H9 (cell line): ENCODE measurements at regions not wholly inside any gene's neighbourhood (a gene's known extent, or its start where the extent isn't known, plus 50 kb on each side); places are given as distances from the start of the nearest gene placed in this dataset.

Experiments
- DNase-seq: peaks from one replicate; pipeline ENCODE4 v3.0.0-alpha.2; 2017
- H2AFZ ChIP-seq: one replicate; pipeline ENCODE4 v1.6.1; 2013; ENCODE audit warnings: mild to moderate bottlenecking, low read length, control low read depth, moderate library complexity
- H2AK5ac ChIP-seq: 2 replicates; pipeline ENCODE4 v1.6.1; 2013; ENCODE audit warnings: low read length, control low read depth, mixed read lengths; ENCODE audit not compliant: insufficient read length
- H2BK120ac ChIP-seq: one replicate; pipeline ENCODE4 v1.6.1; 2013; ENCODE audit warnings: low read depth, mild to moderate bottlenecking, low read length, control low read depth, inconsistent platforms; ENCODE audit not compliant: poor library complexity, severe bottlenecking
- H2BK12ac ChIP-seq: 2 replicates; pipeline ENCODE4 v1.6.1; 2013; ENCODE audit warnings: low read length, control low read depth, mixed read lengths, low read depth; ENCODE audit not compliant: insufficient read length
- H2BK15ac ChIP-seq: 2 replicates; pipeline ENCODE4 v1.6.1; 2013; ENCODE audit warnings: low read depth, low read length, control low read depth
- H2BK20ac ChIP-seq: one replicate; pipeline ENCODE4 v1.6.1; 2013; ENCODE audit warnings: low read depth, mild to moderate bottlenecking, low read length, control low read depth, inconsistent platforms; ENCODE audit not compliant: poor library complexity, severe bottlenecking
- H2BK5ac ChIP-seq: 2 replicates; pipeline ENCODE4 v1.6.1; 2013; ENCODE audit warnings: low read length, control low read depth, mixed read lengths; ENCODE audit not compliant: insufficient read length
- H3K14ac ChIP-seq: 2 replicates; pipeline ENCODE4 v1.6.1; 2013; ENCODE audit warnings: low read length, control low read depth; ENCODE audit not compliant: insufficient read depth
- H3K18ac ChIP-seq: 2 replicates; pipeline ENCODE4 v1.6.1; 2013; ENCODE audit warnings: low read depth, mild to moderate bottlenecking, mixed read lengths, low read length, control low read depth; ENCODE audit not compliant: insufficient read length
- H3K23ac ChIP-seq: 2 replicates; pipeline ENCODE4 v1.6.1; 2013; ENCODE audit warnings: low read length, control low read depth, mixed read lengths, low read depth; ENCODE audit not compliant: insufficient read length
- H3K23me2 ChIP-seq: 2 replicates; pipeline ENCODE4 v1.6.1; 2013; ENCODE audit warnings: low read depth, mild to moderate bottlenecking, mixed read lengths, low read length, control low read depth; ENCODE audit not compliant: insufficient read length, poor library complexity, severe bottlenecking
- H3K27ac ChIP-seq: 2 replicates; pipeline ENCODE4 v1.5.1; 2013; ENCODE audit warnings: low read length, control low read depth, mixed read lengths, low read depth; ENCODE audit not compliant: insufficient read length
- H3K27me3 ChIP-seq: 2 replicates; pipeline ENCODE4 v1.6.1; 2013; ENCODE audit warnings: low read length, control low read depth, inconsistent platforms; ENCODE audit not compliant: insufficient read depth
- H3K4ac ChIP-seq: 2 replicates; pipeline ENCODE4 v1.6.1; 2013; ENCODE audit warnings: low read depth, mild to moderate bottlenecking, control low read depth, inconsistent platforms, low read length, moderate library complexity
- H3K4me1 ChIP-seq: 2 replicates; pipeline ENCODE4 v1.6.1; 2013; ENCODE audit warnings: low read length, control low read depth, inconsistent platforms; ENCODE audit not compliant: insufficient read depth
- H3K4me2 ChIP-seq: 2 replicates; pipeline ENCODE4 v1.6.1; 2013; ENCODE audit warnings: low read length, control low read depth, mixed read lengths; ENCODE audit not compliant: insufficient read length, insufficient read depth
- H3K56ac ChIP-seq: 2 replicates; pipeline ENCODE4 v1.6.1; 2013; ENCODE audit warnings: low read depth, mild to moderate bottlenecking, mixed read lengths, low read length, control low read depth; ENCODE audit not compliant: insufficient read length
- H3K79me1 ChIP-seq: 2 replicates; pipeline ENCODE4 v1.6.1; 2013; ENCODE audit warnings: low read depth, mild to moderate bottlenecking, moderate library complexity, low read length, control low read depth, inconsistent platforms; ENCODE audit not compliant: insufficient read depth, poor library complexity, severe bottlenecking
- H3K79me2 ChIP-seq: 2 replicates; pipeline ENCODE4 v1.6.1; 2013; ENCODE audit warnings: low read length, control low read depth, inconsistent platforms; ENCODE audit not compliant: insufficient read depth
- H3K9ac ChIP-seq: 2 replicates; pipeline ENCODE4 v1.6.1; 2013; ENCODE audit warnings: low read length, control low read depth, mixed read lengths; ENCODE audit not compliant: insufficient read length; ENCODE audit errors: extremely low read depth
- H3K9me3 ChIP-seq: one replicate; pipeline ENCODE4 v1.6.1; 2013; ENCODE audit warnings: low read depth, low read length, inconsistent platforms; ENCODE audit not compliant: control insufficient read depth
- H3T11ph ChIP-seq: one replicate; pipeline ENCODE4 v1.6.1; 2013; ENCODE audit warnings: mild to moderate bottlenecking, low read length, control low read depth, inconsistent platforms
- H4K20me1 ChIP-seq: one replicate; pipeline ENCODE4 v1.6.1; 2013; ENCODE audit not compliant: control insufficient read depth, insufficient read length, insufficient read depth
- H4K5ac ChIP-seq: 2 replicates; pipeline ENCODE4 v1.6.1; 2013; ENCODE audit warnings: low read depth, mild to moderate bottlenecking, mixed read lengths, low read length, control low read depth; ENCODE audit not compliant: insufficient read length
- H4K8ac ChIP-seq: replicated peaks from 2 replicates; pipeline ENCODE4 v1.6.1; 2013; ENCODE audit warnings: low read length, control low read depth, mixed read lengths, low read depth; ENCODE audit not compliant: insufficient read length
- H4K91ac ChIP-seq: 2 replicates; pipeline ENCODE4 v1.6.1; 2013; ENCODE audit warnings: low read depth, mild to moderate bottlenecking, moderate library complexity, mixed read lengths, low read length, control low read depth; ENCODE audit not compliant: insufficient read length
- H3K27ac Mint-ChIP-seq, 3 experiments: 2 replicates in 2 of 3; 3 replicates in 1 of 3; pipeline ENCODE4 v1.8.0; 2020 to 2021; ENCODE audit warnings: mixed read lengths in 3 of 3, mild to moderate bottlenecking in 1 of 3, moderate library complexity in 1 of 3
- H3K27me3 Mint-ChIP-seq: 2 replicates; pipeline ENCODE4 v1.8.0; 2021; ENCODE audit warnings: low read depth, mild to moderate bottlenecking, moderate library complexity, mixed read lengths
- H3K36me3 Mint-ChIP-seq, 3 experiments: 2 replicates in 2 of 3; 3 replicates in 1 of 3; pipeline ENCODE4 v1.8.0; 2020 to 2021; ENCODE audit warnings: low read depth in 3 of 3, mixed read lengths in 3 of 3; ENCODE audit not compliant: insufficient read depth in 1 of 3
- H3K4me1 Mint-ChIP-seq, 2 experiments: 2 replicates each; pipeline ENCODE4 v1.8.0; 2020; ENCODE audit warnings: mixed read lengths in 2 of 2
- H3K4me3 Mint-ChIP-seq, 2 experiments: 2 replicates in 1 of 2; 3 replicates in 1 of 2; pipeline ENCODE4 v1.8.0; 2020 to 2021; ENCODE audit warnings: mild to moderate bottlenecking in 2 of 2, mixed read lengths in 2 of 2, moderate library complexity in 1 of 2
- H3K9me3 Mint-ChIP-seq, 2 experiments: 2 replicates in 1 of 2; 3 replicates in 1 of 2; pipeline ENCODE4 v1.8.0; 2020; ENCODE audit warnings: mild to moderate bottlenecking in 2 of 2, mixed read lengths in 2 of 2, moderate library complexity in 1 of 2
- CTCF ChIP-seq: fragments of 200-600 bp; sonication (generic); conservative IDR thresholded peaks from 3 replicates; pipeline ENCODE4 v1.8.0; 2021; ENCODE audit warnings: antibody characterized with exemption, mild to moderate bottlenecking
- WGBS: extraction: QIAGEN DNeasy Blood & Tissue Kit; methylation state at CpG from one replicate; pipeline ENCODE4 v1.1.7; 2013; ENCODE audit warnings: missing lambda C conversion rate, low lambda C conversion rate, mixed read lengths; ENCODE audit not compliant: insufficient read length; ENCODE audit errors: extremely low coverage; 5-methylcytosine and 5-hydroxymethylcytosine counted together

DNA sequence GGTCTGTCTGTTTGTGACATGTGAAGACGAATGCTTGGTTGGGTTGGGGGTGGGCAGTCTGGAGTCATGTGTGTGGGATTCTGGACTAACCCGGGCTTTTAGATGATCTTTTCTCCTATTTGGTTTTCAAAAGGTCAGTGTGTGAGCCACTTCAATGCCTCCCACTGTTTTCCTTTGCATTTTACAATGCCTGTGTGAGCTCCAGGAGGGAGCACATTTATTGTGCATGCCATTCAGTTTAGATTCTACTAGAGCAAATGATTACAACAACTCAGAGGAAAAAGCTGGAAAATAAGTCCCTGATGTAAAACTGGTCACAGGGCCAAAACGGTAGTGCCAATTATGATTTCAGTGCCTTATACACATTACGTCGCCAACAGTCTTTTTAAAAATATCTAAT lies 90.9 kb downstream of the LYPLAL1 start:
- no peak overlapping the region for H2BK12ac ChIP-seq
- H3K4me3 Mint-ChIP-seq = peak overlapping the region in 1 of 2 experiments; percentile 4; a peak in 2 of 5 replicates
- H3K27ac Mint-ChIP-seq = peak overlapping the region; percentile 5 to 94 (median 81); a peak in 5 of 7 replicates
- no peaks in the 10 kb centered on the region for H3K79me1 ChIP-seq
- H4K20me1 ChIP-seq = no peaks in the 10 kb centered on the region
- peaks cover 0 to 5% (median 0%) of the 10 kb centered on the region in 3 experiments; a peak in 1 of 7 replicates for H3K36me3 Mint-ChIP-seq
- H3K4me2 ChIP-seq = no peak overlapping the region
- H3K4ac ChIP-seq = no peak overlapping the region
- H3K23me2 ChIP-seq = no peaks in the 10 kb centered on the region
- peaks cover 20 to 26% of the 10 kb centered on the region in 2 experiments for H3K4me1 Mint-ChIP-seq
- H3K4me1 ChIP-seq = no peaks in the 10 kb centered on the region; the same call in 1 of the 2 replicates
- no peak overlapping the region for H3K14ac ChIP-seq
- no peak for TF ChIP-seq CTCF
- no peak overlapping the region for H3K27ac ChIP-seq
- no peak overlapping the region for H3T11ph ChIP-seq
- H3K27me3 Mint-ChIP-seq = peaks cover 1% of the 10 kb centered on the region; the same call in 1 of the 2 replicates
- H3K9me3 ChIP-seq = no peaks in the 10 kb centered on the region
- H2AK5ac ChIP-seq = no peak overlapping the region
- H4K91ac ChIP-seq = no peak overlapping the region
- H3K23ac ChIP-seq = no peak overlapping the region
- H3K9ac ChIP-seq = no peak overlapping the region
- H4K5ac ChIP-seq = no peak overlapping the region
- H3K79me2 ChIP-seq = no peaks in the 10 kb centered on the region
- peaks cover 0 to 3% of the 10 kb centered on the region in 2 experiments; a peak in 2 of 5 replicates for H3K9me3 Mint-ChIP-seq
- H3K27me3 ChIP-seq = no peaks in the 10 kb centered on the region
- no CpG with 5 or more reads among the region's 5 CpGs for WGBS
- no peak overlapping the region for H2BK20ac ChIP-seq
- H2AFZ ChIP-seq = no peak overlapping the region
- no peak overlapping the region for H2BK15ac ChIP-seq
- H3K18ac ChIP-seq = no peak overlapping the region
- H3K56ac ChIP-seq = no peak overlapping the region
- no peak overlapping the region for H4K8ac ChIP-seq
- no peak overlapping the region for H2BK5ac ChIP-seq
- no peak overlapping the region for H2BK120ac ChIP-seq
- no peak for DNase-seq
